H1 (cell line): ENCODE measurements at regions not wholly inside any gene's neighbourhood (a gene's known extent, or its start where the extent isn't known, plus 50 kb on each side); places are given as distances from the start of the nearest gene placed in this dataset.

ENCODE experiments used
- CTCF ChIA-PET: fragments of 300-600 bp; sonication (Branson Sonifier 250); formaldehyde crosslinking; loops from one replicate; lab custom pipeline; 2021; ENCODE audit not compliant: partially characterized antibody; lab: Charles Lee
- POLR2A ChIA-PET: fragments of 300-600 bp; sonication (Branson Sonifier 250); formaldehyde crosslinking; loops from one replicate; lab custom pipeline; 2021; ENCODE audit warnings: inconsistent platforms; ENCODE audit not compliant: partially characterized antibody; lab: Charles Lee
- DNase-seq, 2 experiments: peaks; one replicate each; pipeline versions ENCODE4 v3.0.0 to v3.0.0-alpha.2; 2010 to 2022; ENCODE audit warnings: low spot score in 2 of 2, low read depth in 1 of 2, mixed read lengths in 1 of 2
- FAIRE-seq: peaks from 2 replicates; lab custom pipeline; 2011; peaks lifted over from hg19 to GRCh38; lab: Jason Lieb, UNC
- H2AFZ ChIP-seq: 2 replicates; pipeline ENCODE4 v1.8.1; 2012; ENCODE audit warnings: low read length, inconsistent platforms
- H2AK5ac ChIP-seq: 2 replicates; pipeline ENCODE4 v1.6.1; 2013; ENCODE audit warnings: low read depth, low read length
- H2BK120ac ChIP-seq: replicated peaks from 2 replicates; pipeline ENCODE3; 2013; ENCODE audit warnings: low read depth, low read length, inconsistent platforms
- H2BK12ac ChIP-seq: 2 replicates; pipeline ENCODE4 v1.6.1; 2013; ENCODE audit warnings: low read depth, low read length
- H2BK15ac ChIP-seq: 2 replicates; pipeline ENCODE4 v1.6.1; 2013; ENCODE audit warnings: low read length
- H2BK20ac ChIP-seq: 2 replicates; pipeline ENCODE4 v1.6.1; 2013; ENCODE audit warnings: low read length
- H2BK5ac ChIP-seq: 2 replicates; pipeline ENCODE4 v1.6.1; 2013; ENCODE audit warnings: low read depth, low read length
- H3K14ac ChIP-seq: 2 replicates; pipeline ENCODE4 v1.6.1; 2013; ENCODE audit warnings: inconsistent platforms; ENCODE audit not compliant: insufficient read length
- H3K18ac ChIP-seq: 2 replicates; pipeline ENCODE4 v1.6.1; 2013; ENCODE audit warnings: low read length; ENCODE audit errors: extremely low read depth
- H3K23ac ChIP-seq: 2 replicates; pipeline ENCODE4 v1.6.1; 2013; ENCODE audit warnings: inconsistent platforms; ENCODE audit not compliant: insufficient read length
- H3K23me2 ChIP-seq: 2 replicates; pipeline ENCODE4 v1.6.1; 2013; ENCODE audit warnings: low read depth, low read length
- H3K27ac ChIP-seq: 2 replicates; pipeline ENCODE4 v1.6.1; 2011; ENCODE audit warnings: low read depth, low read length, inconsistent platforms
- H3K27me3 ChIP-seq, 4 experiments: replicated peaks in 1 of 4; 1 replicate in 1 of 4; 2 replicates in 3 of 4; pipeline versions ENCODE4 v1.6.1 to v1.8.1; 2011 to 2013; ENCODE audit warnings: low read length in 3 of 4, mild to moderate bottlenecking in 3 of 4, inconsistent platforms in 2 of 4, mixed read lengths in 2 of 4, moderate library complexity in 1 of 4; ENCODE audit not compliant: control insufficient read depth in 3 of 4, insufficient read depth in 3 of 4; ENCODE audit errors: extremely low read depth in 1 of 4
- H3K36me3 ChIP-seq, 4 experiments: 2 replicates each; pipeline versions ENCODE4 v1.6.1 to v1.8.1; 2011 to 2013; ENCODE audit warnings: mild to moderate bottlenecking in 4 of 4, low read length in 3 of 4, moderate library complexity in 2 of 4, control low read depth in 1 of 4, inconsistent platforms in 1 of 4; ENCODE audit not compliant: insufficient read depth in 4 of 4, control insufficient read depth in 2 of 4
- H3K4ac ChIP-seq: replicated peaks from 2 replicates; pipeline ENCODE3; 2013; ENCODE audit warnings: low read length, low read depth, mixed read lengths, inconsistent platforms; ENCODE audit not compliant: insufficient read length
- H3K4me1 ChIP-seq, 4 experiments: replicated peaks in 1 of 4; 1 replicate in 1 of 4; 2 replicates in 3 of 4; pipeline versions ENCODE4 v1.6.1 to v1.8.1; 2011 to 2013; ENCODE audit warnings: low read length in 3 of 4, inconsistent platforms in 2 of 4, mixed read lengths in 1 of 4; ENCODE audit not compliant: insufficient read depth in 4 of 4, control insufficient read depth in 3 of 4
- H3K4me2 ChIP-seq, 2 experiments: 2 replicates each; pipeline versions ENCODE4 v1.6.1 to v1.8.1; 2011 to 2013; ENCODE audit warnings: low read depth in 2 of 2, low read length in 2 of 2, control low read depth in 1 of 2, inconsistent platforms in 1 of 2, mild to moderate bottlenecking in 1 of 2; ENCODE audit not compliant: insufficient read depth in 1 of 2
- H3K4me3 ChIP-seq, 4 experiments: fragments of 200-600, 300-600 bp in 1 of 4; sonication (generic), shearing (Covaris generic), sonication (Bioruptor Twin) in 1 of 4; 2 replicates each; pipeline versions ENCODE4 v1.5.1 to v1.8.1; 2011 to 2016; ENCODE audit warnings: low read length in 4 of 4, low read depth in 3 of 4, control low read depth in 2 of 4, inconsistent platforms in 2 of 4, mild to moderate bottlenecking in 2 of 4, mixed read lengths in 1 of 4, moderate library complexity in 1 of 4; ENCODE audit not compliant: insufficient read depth in 2 of 4; ENCODE audit errors: extremely low read depth in 1 of 4
- H3K56ac ChIP-seq: replicated peaks from 2 replicates; pipeline ENCODE3; 2013; ENCODE audit warnings: low read depth, mild to moderate bottlenecking, mixed read lengths, low read length, inconsistent platforms; ENCODE audit not compliant: insufficient read length
- H3K79me1 ChIP-seq: 2 replicates; pipeline ENCODE4 v1.6.1; 2013; ENCODE audit warnings: low read depth, low read length, control low read depth
- H3K79me2 ChIP-seq, 2 experiments: 2 replicates each; pipeline versions ENCODE4 v1.6.1 to v1.8.1; 2012 to 2013; ENCODE audit warnings: low read length in 2 of 2, mild to moderate bottlenecking in 2 of 2, inconsistent platforms in 1 of 2; ENCODE audit not compliant: insufficient read depth in 2 of 2, control insufficient read depth in 1 of 2
- H3K9ac ChIP-seq, 4 experiments: replicated peaks in 1 of 4; 1 replicate in 1 of 4; 2 replicates in 3 of 4; pipeline versions ENCODE4 v1.6.1 to v1.8.1; 2011 to 2013; ENCODE audit warnings: low read depth in 3 of 4, low read length in 3 of 4, control low read depth in 2 of 4, mild to moderate bottlenecking in 2 of 4, moderate library complexity in 2 of 4, inconsistent platforms in 1 of 4; ENCODE audit errors: extremely low read depth in 1 of 4
- H3K9me3 ChIP-seq, 2 experiments: 2 replicates each; pipeline versions ENCODE4 v1.6.1 to v1.8.1; 2012 to 2013; ENCODE audit warnings: mild to moderate bottlenecking in 2 of 2, moderate library complexity in 2 of 2, control low read depth in 1 of 2, inconsistent platforms in 1 of 2, low read depth in 1 of 2, low read length in 1 of 2, mixed read lengths in 1 of 2; ENCODE audit not compliant: insufficient read depth in 2 of 2
- H4K20me1 ChIP-seq, 2 experiments: replicated peaks in 1 of 2; 2 replicates each; pipeline versions ENCODE3 to v1.8.1; 2011 to 2013; ENCODE audit warnings: inconsistent platforms in 2 of 2, low read length in 2 of 2, mild to moderate bottlenecking in 1 of 2; ENCODE audit not compliant: insufficient read depth in 2 of 2, control insufficient read depth in 1 of 2
- H4K5ac ChIP-seq: 2 replicates; pipeline ENCODE4 v1.6.1; 2013; ENCODE audit warnings: low read length, low read depth, mixed read lengths, inconsistent platforms; ENCODE audit not compliant: insufficient read length
- H4K8ac ChIP-seq: 2 replicates; pipeline ENCODE4 v1.8.0; 2013; ENCODE audit warnings: mild to moderate bottlenecking, moderate library complexity, low read length, inconsistent platforms; ENCODE audit not compliant: insufficient read depth; ENCODE audit errors: extremely low read depth
- H4K91ac ChIP-seq: replicated peaks from 2 replicates; pipeline ENCODE3; 2013; ENCODE audit warnings: low read length, mixed read lengths, inconsistent platforms; ENCODE audit not compliant: insufficient read length
- BRCA1 ChIP-seq: IDR thresholded peaks from 2 replicates; pipeline ENCODE4 v1.6.1; 2012; ENCODE audit warnings: low read depth, low read length, improper control_type of control experiment
- CEBPB ChIP-seq: IDR thresholded peaks from 2 replicates; pipeline ENCODE4 v1.6.1; 2012; ENCODE audit warnings: low read depth, low read length
- JUND ChIP-seq: IDR thresholded peaks from 2 replicates; pipeline ENCODE4 v1.6.1; 2011; ENCODE audit warnings: mild to moderate bottlenecking, improper control_type of control experiment, low read length
- KDM4A ChIP-seq: IDR thresholded peaks from one replicate; pipeline ENCODE4 v1.7.1; 2012; ENCODE audit warnings: low read depth, mild to moderate bottlenecking, moderate library complexity, low read length, inconsistent platforms; ENCODE audit not compliant: severe bottlenecking
- SIX5 ChIP-seq: IDR thresholded peaks from 2 replicates; pipeline ENCODE4 v1.6.1; 2011; ENCODE audit warnings: mild to moderate bottlenecking, low read depth, low read length
- WGBS, 2 experiments: shearing (Covaris generic) in 1 of 2; methylation state at CpG; one replicate each; pipeline versions ENCODE4 v1.1.6 to v1.1.7; 2013 to 2015; ENCODE audit warnings: low lambda C conversion rate in 2 of 2, mixed read lengths in 2 of 2, inconsistent platforms in 1 of 2, low coverage in 1 of 2, missing lambda C conversion rate in 1 of 2; ENCODE audit not compliant: insufficient replicate concordance in 2 of 2, insufficient coverage in 1 of 2, insufficient read length in 1 of 2; ENCODE audit errors: extremely low coverage in 1 of 2, missing lambda C conversion rate in 1 of 2; 5-methylcytosine and 5-hydroxymethylcytosine counted together
- TF ChIP-seq, protein P1 (sequence below): IDR thresholded peaks from 2 replicates; pipeline ENCODE4 v1.6.1; 2012; ENCODE audit warnings: low read length, inconsistent platforms
- TF ChIP-seq, protein P2 (sequence below): IDR thresholded peaks from 2 replicates; pipeline ENCODE4 v1.6.1; 2012; ENCODE audit warnings: inconsistent platforms
- TF ChIP-seq, protein P3 (sequence below), 3 experiments: IDR thresholded peaks; 1 replicate in 2 of 3; 2 replicates in 1 of 3; pipeline versions ENCODE4 v1.5.1 to v1.6.1; 2011; ENCODE audit warnings: low read length in 3 of 3, mild to moderate bottlenecking in 3 of 3, inconsistent platforms in 2 of 3, low read depth in 1 of 3, moderate library complexity in 1 of 3; ENCODE audit not compliant: insufficient read depth in 1 of 3; ENCODE audit errors: control extremely low read depth in 1 of 3

DNA sequence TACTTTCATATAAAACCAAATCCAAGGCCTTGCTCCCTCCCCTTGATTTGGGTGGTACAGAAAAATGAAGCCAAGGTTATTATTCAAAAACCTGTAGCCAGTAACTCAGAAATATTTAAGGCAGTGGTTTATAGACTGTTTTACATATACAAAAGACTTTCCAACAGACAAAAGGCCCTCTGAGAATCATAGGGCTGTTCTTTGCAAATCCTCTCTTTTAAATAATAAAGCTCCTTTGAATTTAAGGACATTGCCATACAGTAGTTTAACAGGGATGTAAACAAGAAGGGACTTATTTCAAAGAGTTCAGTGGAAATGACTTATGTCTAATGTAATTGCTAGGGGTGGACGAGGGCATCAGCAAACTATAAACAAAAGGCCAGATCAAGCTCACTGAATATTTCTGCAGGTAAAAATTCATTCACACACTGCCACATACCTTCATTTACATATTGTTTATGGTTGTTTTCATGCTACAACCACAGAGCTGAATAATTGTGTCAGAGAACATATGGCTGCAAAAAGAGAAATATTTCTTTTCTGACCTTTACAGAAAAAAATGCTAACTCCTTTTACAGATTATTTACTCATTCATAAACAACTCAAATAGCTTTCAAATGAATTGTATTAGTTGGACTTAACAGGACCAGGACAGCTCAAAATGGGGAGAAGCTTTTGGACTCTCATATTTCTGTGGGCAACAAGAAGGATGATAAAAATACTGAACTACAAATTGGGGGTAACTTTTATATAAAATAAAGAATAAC, 665.6 kb downstream of the SLITRK1 start:
- Histone ChIP-seq H3K4me2 (no peak overlapping the region), H3K56ac (no peak overlapping the region), H4K8ac (no peak overlapping the region), H3K27me3 (no peaks in the 10 kb centered on the region; a peak in 1 of 7 replicates), H3K9me3 (no peaks in the 10 kb centered on the region), H3K4ac (no peak overlapping the region), H3K79me1 (no peaks in the 10 kb centered on the region), H4K91ac (no peak overlapping the region), H3K23me2 (no peaks in the 10 kb centered on the region), H3K18ac (no peak overlapping the region), H2BK5ac (no peak overlapping the region), H2BK20ac (no peak overlapping the region), H2BK120ac (no peak overlapping the region), H2AFZ (no peak overlapping the region), H3K4me1 (no peaks in the 10 kb centered on the region; a peak in 1 of 7 replicates), H3K27ac (no peak overlapping the region), H3K9ac (no peak overlapping the region), H3K23ac (no peak overlapping the region), H3K4me3 (peak overlapping the region in 1 of 4 experiments; percentile 5; a peak in 1 of 8 replicates), H4K20me1 (no peaks in the 10 kb centered on the region), H3K14ac (no peak overlapping the region), H2BK15ac (no peak overlapping the region), H4K5ac (no peak overlapping the region), H2BK12ac (no peak overlapping the region), H2AK5ac (no peak overlapping the region), H3K36me3 (no peaks in the 10 kb centered on the region), H3K79me2 (no peaks in the 10 kb centered on the region)
- FAIRE-seq = no peak
- CTCF ChIA-PET = interaction anchor here (1.0 kb wide), 1 partner anchor 12 kb away, joined by 3 read pairs; no protein-coding TSS in a partner anchor
- DNase-seq = no peak
- POLR2A ChIA-PET = no interaction called here
- 13% methylated on average over 1 of the region's 1 CpG; no CpG with 5 or more reads in 1 of the 2 experiments for WGBS, 2 experiments
- TF ChIP-seq KDM4A = no peak
- TF ChIP-seq, protein P1, sequence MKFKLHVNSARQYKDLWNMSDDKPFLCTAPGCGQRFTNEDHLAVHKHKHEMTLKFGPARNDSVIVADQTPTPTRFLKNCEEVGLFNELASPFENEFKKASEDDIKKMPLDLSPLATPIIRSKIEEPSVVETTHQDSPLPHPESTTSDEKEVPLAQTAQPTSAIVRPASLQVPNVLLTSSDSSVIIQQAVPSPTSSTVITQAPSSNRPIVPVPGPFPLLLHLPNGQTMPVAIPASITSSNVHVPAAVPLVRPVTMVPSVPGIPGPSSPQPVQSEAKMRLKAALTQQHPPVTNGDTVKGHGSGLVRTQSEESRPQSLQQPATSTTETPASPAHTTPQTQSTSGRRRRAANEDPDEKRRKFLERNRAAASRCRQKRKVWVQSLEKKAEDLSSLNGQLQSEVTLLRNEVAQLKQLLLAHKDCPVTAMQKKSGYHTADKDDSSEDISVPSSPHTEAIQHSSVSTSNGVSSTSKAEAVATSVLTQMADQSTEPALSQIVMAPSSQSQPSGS = no peak
- TF ChIP-seq CEBPB = no peak
- TF ChIP-seq, protein P2, sequence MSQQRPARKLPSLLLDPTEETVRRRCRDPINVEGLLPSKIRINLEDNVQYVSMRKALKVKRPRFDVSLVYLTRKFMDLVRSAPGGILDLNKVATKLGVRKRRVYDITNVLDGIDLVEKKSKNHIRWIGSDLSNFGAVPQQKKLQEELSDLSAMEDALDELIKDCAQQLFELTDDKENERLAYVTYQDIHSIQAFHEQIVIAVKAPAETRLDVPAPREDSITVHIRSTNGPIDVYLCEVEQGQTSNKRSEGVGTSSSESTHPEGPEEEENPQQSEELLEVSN = no peak
- TF ChIP-seq, protein P3, sequence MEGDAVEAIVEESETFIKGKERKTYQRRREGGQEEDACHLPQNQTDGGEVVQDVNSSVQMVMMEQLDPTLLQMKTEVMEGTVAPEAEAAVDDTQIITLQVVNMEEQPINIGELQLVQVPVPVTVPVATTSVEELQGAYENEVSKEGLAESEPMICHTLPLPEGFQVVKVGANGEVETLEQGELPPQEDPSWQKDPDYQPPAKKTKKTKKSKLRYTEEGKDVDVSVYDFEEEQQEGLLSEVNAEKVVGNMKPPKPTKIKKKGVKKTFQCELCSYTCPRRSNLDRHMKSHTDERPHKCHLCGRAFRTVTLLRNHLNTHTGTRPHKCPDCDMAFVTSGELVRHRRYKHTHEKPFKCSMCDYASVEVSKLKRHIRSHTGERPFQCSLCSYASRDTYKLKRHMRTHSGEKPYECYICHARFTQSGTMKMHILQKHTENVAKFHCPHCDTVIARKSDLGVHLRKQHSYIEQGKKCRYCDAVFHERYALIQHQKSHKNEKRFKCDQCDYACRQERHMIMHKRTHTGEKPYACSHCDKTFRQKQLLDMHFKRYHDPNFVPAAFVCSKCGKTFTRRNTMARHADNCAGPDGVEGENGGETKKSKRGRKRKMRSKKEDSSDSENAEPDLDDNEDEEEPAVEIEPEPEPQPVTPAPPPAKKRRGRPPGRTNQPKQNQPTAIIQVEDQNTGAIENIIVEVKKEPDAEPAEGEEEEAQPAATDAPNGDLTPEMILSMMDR (IDR thresholded peaks at IDR 0.05; ENCODE audit: control extremely low read depth in 1 of 3, insufficient read depth in 1 of 3, low read depth in 1 of 3, low read length in 3 of 3) = no peak
- TF ChIP-seq SIX5 = no peak
- TF ChIP-seq JUND = no peak
- TF ChIP-seq BRCA1 = no peak
